Femur (tissue), 1 donor: ENCODE measurements at regions not wholly inside any gene's neighbourhood (a gene's known extent, or its start where the extent isn't known, plus 50 kb on each side); places are given as distances from the start of the nearest gene placed in this dataset.

Source experiments
- DNase-seq: peaks from one replicate; pipeline ENCODE4 v3.0.0-alpha.2; 2017

GRCh38 chr18:78399992-78400503 lies 579.6 kb upstream of the SALL3 start:
- no peak for DNase-seq

DNA sequence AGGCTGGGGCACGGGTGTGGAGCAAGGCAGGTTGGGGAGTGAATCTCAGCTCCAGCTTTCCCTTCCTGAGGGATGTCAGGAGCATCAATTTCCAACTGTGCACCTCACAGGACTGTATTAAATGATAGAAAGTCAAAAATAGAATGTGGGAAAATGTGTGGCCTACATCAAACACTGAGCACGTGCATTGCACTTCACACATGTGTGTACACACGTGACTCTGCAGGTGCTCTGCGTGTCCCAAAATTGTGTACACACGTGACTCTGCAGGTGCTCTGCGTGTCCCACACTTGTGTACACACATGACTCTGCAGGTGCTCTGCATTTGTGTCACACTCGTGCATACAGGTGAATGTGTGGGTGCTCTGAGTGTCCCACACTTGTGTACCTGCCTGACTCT lies 577.2 kb upstream of the SALL3 start:
- DNase-seq: no peak

GRCh38 chr18:78402966-78403365 lies 576.7 kb upstream of the SALL3 start:
- no peak for DNase-seq

GRCh38 chr18:78403371-78403770 lies 576.2 kb upstream of the SALL3 start:
- DNase-seq: no peak

DNA sequence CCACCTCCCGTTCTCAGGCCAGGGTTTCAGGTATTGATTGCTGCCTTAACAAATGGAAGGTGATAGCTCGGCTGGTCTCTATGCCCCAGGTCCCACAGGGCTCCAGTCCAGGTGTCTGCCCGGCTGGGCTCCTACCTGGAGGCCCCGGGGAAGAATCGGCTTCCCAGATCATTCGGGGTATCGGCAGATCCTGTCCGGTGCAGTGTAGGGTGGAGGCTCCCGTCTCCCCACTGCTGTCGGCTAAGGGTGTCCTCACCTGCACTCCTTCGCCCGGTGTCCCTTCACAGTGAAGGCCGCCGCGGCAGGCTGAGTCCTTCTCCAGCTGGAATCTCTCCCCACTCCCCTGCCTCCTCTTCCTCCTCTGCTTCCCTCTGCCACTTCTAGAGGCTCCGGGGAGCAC lies 573.9 kb upstream of the SALL3 start:
- DNase-seq: no peak

DNA sequence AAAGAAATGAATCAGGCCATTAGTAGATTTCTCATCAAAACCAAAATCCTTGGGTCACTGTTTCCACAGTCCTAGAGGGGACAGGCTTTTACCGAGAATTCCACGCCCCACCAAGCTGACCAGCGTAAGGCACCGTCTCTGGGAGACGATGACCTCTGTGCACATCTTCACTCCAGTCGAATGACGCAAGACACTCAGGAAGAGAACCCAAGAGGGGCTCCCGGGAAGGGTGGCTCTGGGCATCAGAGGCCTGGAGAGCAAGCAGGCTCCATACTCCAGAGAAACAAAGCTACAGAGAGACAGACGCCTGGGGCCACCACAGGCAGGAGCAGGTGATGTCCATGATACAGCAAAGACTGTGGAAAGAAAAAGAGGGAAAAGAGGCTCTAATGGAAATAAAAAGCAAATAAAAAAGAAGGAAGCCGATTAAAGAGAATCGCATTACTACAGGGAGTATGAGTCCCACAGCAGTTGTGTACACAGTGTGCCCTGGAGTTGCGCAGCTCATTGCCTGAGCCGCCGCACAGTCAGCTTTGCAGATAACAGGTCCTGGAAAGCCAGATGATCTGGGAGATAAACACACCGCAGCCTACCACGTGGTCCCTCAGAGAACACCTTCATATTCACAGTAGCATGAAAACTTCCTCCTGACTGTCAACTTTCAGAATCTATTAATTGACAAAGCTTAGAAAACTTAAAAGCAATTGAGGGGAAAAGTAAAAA lies 572.7 kb upstream of the SALL3 start:
- no peak for DNase-seq

DNA sequence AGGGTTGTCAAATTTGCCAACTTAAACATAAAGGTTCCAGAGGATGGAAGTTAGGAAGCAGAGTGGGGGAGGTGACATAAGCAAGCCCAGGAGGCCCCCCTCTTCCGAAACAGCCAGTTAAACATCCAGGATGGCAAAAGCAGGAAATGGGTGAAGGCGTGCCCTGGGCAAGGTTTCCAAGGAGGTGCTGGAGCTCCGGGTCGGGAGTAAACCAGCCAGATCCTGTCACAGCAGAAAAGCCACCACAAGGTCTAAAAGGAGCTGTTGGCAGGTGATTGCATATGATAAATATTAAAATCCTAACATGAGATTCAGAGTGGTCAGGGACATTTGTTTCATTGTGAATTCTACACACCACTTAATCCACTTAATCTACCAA lies 572.2 kb upstream of the SALL3 start:
- no peak for DNase-seq

DNA sequence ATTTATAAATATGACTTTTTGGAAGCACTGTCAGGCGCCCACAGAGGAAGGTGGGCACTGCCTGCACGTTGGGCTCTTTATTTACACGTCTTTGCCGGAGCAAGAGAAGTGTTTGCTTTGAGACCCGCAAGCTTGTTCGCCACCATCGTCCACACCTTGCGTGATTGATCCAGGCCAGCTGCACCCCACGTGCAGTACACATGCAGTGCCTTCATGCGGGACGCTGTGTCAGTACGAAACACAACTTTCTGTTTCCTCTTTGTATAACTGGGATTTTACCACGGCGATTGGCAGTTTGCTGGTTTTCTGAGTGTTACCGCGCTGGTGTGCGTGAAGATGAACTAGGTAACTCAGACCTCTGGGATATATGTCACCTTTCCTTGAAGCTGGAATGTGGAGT lies 571.0 kb upstream of the SALL3 start:
- DNase-seq: no peak

- no peak for DNase-seq
Observed at GRCh38 chr18:78410094-78410786, 569.4 kb upstream of the SALL3 start.

DNA sequence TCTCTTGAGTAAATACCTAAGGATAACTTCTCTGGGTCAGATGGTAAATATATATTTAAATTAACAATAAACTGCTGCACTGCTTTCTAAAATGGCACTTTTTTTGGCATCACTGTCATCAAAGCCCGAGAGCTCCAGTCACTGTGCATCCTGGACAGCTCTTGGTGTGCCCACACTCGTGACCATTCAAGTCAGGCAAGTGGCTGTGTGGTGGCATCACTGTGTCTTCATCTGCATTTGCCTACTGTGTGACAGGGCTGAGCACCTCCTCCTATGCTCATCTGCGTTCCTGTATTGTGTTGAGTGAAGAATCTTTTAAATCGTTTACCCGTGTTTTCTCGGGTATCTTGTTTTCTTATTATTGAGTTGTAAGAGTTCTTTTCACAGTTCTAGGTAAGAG lies 568.1 kb upstream of the SALL3 start:
- no peak for DNase-seq

GRCh38 chr18:78414302-78414701 lies 565.3 kb upstream of the SALL3 start:
- no peak for DNase-seq

GRCh38 chr18:78416853-78417252 lies 562.8 kb upstream of the SALL3 start:
- no peak for DNase-seq

DNA sequence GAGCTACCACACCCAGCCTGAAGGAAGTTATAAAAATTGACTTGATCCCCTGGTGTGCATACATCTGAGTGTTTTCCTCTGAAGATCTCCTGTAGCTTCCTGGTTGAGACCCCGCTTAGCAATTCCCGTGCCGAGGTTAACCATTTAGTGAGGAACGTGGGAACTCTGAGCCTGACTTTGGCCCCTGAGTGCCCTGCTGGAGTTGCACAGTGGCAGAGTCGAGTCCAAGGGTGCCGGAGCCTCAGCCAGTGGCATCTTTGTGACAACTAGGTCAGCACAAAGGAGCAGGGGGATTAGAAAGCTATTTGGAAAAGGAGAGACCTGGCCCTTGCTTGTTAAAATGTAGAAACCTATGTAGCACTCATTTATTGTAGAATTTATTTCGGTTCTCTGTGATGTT lies 561.2 kb upstream of the SALL3 start:
- no peak for DNase-seq

GRCh38 chr18:78419171-78419570 lies 560.4 kb upstream of the SALL3 start:
- DNase-seq: no peak

GRCh38 chr18:78420116-78420515 lies 559.5 kb upstream of the SALL3 start:
- no peak for DNase-seq

DNA sequence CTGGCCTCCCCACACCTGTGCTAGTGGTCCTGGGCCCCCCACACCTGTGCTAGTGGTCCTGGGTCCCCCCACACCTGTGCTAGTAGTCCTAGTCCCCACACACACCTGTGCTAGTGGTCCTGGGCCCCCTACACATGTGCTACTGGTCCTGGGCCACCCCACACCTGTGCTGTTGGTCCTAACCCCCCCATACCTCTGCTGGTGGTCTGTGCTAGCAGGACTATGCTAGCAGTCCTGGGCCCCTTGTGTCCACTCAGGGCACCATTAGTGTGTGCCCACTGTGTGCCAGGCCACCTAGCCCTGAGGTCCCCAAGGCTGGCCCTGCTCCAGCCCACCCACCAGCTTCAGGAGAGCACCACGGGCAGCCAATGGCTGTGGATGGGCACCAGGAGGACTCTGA lies 558.2 kb upstream of the SALL3 start:
- DNase-seq: no peak

GRCh38 chr18:78422336-78422735 lies 557.3 kb upstream of the SALL3 start:
- DNase-seq: no peak

GRCh38 chr18:78423811-78424210 lies 555.8 kb upstream of the SALL3 start:
- DNase-seq: no peak

GRCh38 chr18:78424403-78425018 lies 555.1 kb upstream of the SALL3 start:
- no peak for DNase-seq

DNA sequence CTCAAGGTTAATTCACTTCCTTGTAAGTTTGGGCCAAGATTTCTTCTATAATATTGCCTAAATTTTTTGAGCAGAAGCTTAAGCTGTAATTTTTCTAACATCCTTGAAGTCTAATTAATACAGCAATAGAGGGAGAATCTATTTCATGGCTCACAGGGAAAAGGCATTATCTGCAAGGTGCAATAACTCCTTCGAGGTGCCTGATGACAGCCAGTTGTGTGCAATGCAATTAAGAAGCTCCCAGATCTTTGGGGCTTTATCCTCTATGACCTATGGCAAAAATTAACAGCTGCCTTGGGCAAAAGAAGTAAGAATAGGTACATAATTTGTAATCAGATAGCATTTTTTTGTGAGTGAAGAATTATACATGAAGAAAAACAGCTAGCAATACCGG lies 554.6 kb upstream of the SALL3 start:
- DNase-seq: no peak

- no peak for DNase-seq
Observed at GRCh38 chr18:78427081-78427480, 552.5 kb upstream of the SALL3 start.

GRCh38 chr18:78429127-78430108 lies 550.2 kb upstream of the SALL3 start:
- no peak for DNase-seq
